WI38 (cell line): ENCODE measurements at regions not wholly inside any gene's neighbourhood (a gene's known extent, or its start where the extent isn't known, plus 50 kb on each side); places are given as distances from the start of the nearest gene placed in this dataset.

ENCODE experiments used
- H3K4me3 ChIP-seq: 2 replicates; pipeline ENCODE4 v1.5.1; 2011; ENCODE audit warnings: low read depth, mild to moderate bottlenecking, control low read depth, low read length
- CTCF ChIP-seq: IDR thresholded peaks from 2 replicates; pipeline ENCODE4 v1.5.1; 2012; ENCODE audit warnings: low read depth, mild to moderate bottlenecking, control low read depth, low read length

GRCh38 chr12:62190689-62191490 is 69.3 kb upstream of the USP15 start:
- no peak for TF ChIP-seq CTCF
- H3K4me3 ChIP-seq: peak overlapping the region; percentile 48

GRCh38 chr12:62191491-62192179 is 68.6 kb upstream of the USP15 start:
- TF ChIP-seq CTCF: no peak
- H3K4me3 ChIP-seq: peak overlapping the region; percentile 48

GRCh38 chr12:62192180-62192902 is 67.9 kb upstream of the USP15 start:
- peak overlapping the region; percentile 48 for H3K4me3 ChIP-seq
- TF ChIP-seq CTCF: peak; percentile 47

- H3K4me3 ChIP-seq: peak overlapping the region; percentile 48; the same call in 1 of the 2 replicates
- TF ChIP-seq CTCF: no peak
Measured at GRCh38 chr12:62192903-62193250, 67.3 kb upstream of the USP15 start.

- no peak overlapping the region for H3K4me3 ChIP-seq
- no peak for TF ChIP-seq CTCF
Measured at GRCh38 chr12:62194031-62194430, 66.2 kb upstream of the USP15 start.

- no peak for TF ChIP-seq CTCF
- H3K4me3 ChIP-seq: no peak overlapping the region
Measured at GRCh38 chr12:62194616-62195015, 65.6 kb upstream of the USP15 start.
